Left ventricle myocardium inferior (tissue), 1 donor: ENCODE measurements at regions not wholly inside any gene's neighbourhood (a gene's known extent, or its start where the extent isn't known, plus 50 kb on each side); places are given as distances from the start of the nearest gene placed in this dataset.

Experiments
- DNase-seq: peaks from one replicate; pipeline ENCODE4 v3.0.0-alpha.2; 2020
- H3K27ac ChIP-seq: fragments of 200-600 bp; replicated peaks from 2 replicates; pipeline ENCODE4 v1.8.0; 2021
- H3K27me3 ChIP-seq: fragments of 200-600 bp; 2 replicates; pipeline ENCODE4 v1.8.0; 2021; ENCODE audit warnings: low read depth
- H3K36me3 ChIP-seq: fragments of 200-600 bp; 2 replicates; pipeline ENCODE4 v1.8.0; 2021
- H3K4me1 ChIP-seq: fragments of 200-600 bp; 2 replicates; pipeline ENCODE4 v1.8.0; 2021
- H3K4me3 ChIP-seq: fragments of 200-600 bp; 2 replicates; pipeline ENCODE4 v1.8.0; 2021; ENCODE audit warnings: mild to moderate bottlenecking, moderate library complexity
- H3K9me3 ChIP-seq: fragments of 200-600 bp; replicated peaks from 2 replicates; pipeline ENCODE4 v1.8.0; 2021
- intact Hi-C: fragments of 100-400 bp; cut with micrococcal nuclease; formaldehyde crosslinking; loops from one replicate; pipeline ENCODE4 v1.11.0; 2022
- TF ChIP-seq, protein P1 (sequence below): fragments of 200-600 bp; IDR thresholded peaks from 2 replicates; pipeline ENCODE4 v1.8.0; 2021; ENCODE audit warnings: antibody characterized with exemption, mild to moderate bottlenecking, borderline replicate concordance
- donor health status: DM: no; HTN: yes; CAD: no; lungs with severe emphysema.

DNA sequence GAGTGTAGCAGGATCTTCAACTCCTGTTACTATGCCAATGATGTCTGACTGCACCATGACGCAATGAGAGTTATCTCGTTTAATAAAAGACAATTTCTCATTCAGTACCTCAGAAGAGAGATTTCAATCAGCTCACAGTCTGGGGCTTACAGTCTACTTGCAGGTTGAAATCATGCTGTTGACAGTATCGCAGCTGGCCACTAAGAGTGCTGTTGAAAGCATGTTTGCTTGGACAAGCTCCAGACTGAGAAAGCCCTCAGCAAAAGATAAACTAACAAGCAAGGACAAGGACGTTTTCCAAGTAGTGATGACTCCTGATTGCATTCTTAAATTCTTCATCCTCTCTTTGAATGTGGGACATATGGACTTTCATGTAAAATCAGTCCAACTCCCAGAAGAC, 145.2 kb upstream of the SYT4 start:
- no peak for DNase-seq
- TF ChIP-seq, protein P1, sequence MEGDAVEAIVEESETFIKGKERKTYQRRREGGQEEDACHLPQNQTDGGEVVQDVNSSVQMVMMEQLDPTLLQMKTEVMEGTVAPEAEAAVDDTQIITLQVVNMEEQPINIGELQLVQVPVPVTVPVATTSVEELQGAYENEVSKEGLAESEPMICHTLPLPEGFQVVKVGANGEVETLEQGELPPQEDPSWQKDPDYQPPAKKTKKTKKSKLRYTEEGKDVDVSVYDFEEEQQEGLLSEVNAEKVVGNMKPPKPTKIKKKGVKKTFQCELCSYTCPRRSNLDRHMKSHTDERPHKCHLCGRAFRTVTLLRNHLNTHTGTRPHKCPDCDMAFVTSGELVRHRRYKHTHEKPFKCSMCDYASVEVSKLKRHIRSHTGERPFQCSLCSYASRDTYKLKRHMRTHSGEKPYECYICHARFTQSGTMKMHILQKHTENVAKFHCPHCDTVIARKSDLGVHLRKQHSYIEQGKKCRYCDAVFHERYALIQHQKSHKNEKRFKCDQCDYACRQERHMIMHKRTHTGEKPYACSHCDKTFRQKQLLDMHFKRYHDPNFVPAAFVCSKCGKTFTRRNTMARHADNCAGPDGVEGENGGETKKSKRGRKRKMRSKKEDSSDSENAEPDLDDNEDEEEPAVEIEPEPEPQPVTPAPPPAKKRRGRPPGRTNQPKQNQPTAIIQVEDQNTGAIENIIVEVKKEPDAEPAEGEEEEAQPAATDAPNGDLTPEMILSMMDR, result peak; percentile 43
- no peak overlapping the region for H3K4me3 ChIP-seq
- no peaks in the 10 kb centered on the region for H3K9me3 ChIP-seq
- H3K27me3 ChIP-seq, result peaks cover 46% of the 10 kb centered on the region
- H3K4me1 ChIP-seq, result no peaks in the 10 kb centered on the region
- no peak overlapping the region for H3K27ac ChIP-seq
- intact Hi-C loops, result no loop called here
- no peaks in the 10 kb centered on the region for H3K36me3 ChIP-seq

DNA sequence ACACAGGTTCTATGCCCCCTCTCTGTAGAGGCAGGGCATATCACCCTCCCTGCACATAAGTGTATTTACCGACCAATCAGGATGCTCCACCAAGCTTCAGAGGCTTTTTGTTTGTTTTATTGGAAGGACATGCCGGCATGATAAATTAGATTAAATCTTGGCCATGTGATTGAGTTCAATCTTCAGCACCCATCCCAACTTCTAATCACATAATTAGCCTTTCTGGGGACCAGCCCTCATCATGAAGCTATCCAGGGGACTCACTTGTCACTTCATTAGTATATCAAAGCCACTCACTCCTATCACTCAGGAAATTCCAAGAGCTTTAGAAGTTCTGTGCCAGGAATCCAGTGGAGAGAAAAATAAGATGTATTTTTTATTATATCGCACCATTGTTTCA, 158.6 kb upstream of the SYT4 start:
- intact Hi-C loops, result no loop called here
- no peak overlapping the region for H3K27ac ChIP-seq
- no peak for DNase-seq
- no peaks in the 10 kb centered on the region for H3K4me1 ChIP-seq
- H3K4me3 ChIP-seq, result no peak overlapping the region
- TF ChIP-seq, protein P1, result no peak
- H3K9me3 ChIP-seq, result peaks cover 27% of the 10 kb centered on the region
- no peaks in the 10 kb centered on the region for H3K36me3 ChIP-seq
- H3K27me3 ChIP-seq, result no peaks in the 10 kb centered on the region

DNA sequence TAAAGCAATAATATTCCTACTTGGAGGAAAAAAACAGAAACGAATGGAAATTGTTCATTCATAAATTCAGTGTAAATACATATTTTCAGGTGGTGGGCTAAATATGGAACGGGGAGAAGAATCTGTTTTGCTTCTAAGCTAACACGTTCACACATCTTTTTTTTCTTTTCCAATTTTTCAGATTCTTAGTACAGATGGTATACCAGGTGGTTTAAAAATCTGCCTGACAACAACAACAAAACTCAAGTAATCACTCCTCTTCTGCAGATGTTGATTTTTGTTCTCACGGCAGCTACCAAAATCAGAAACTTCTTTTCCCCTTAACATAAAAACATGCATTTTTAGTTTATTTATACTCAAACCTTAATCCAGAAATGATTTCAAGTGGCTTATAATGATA, 164.8 kb upstream of the SYT4 start:
- Histone ChIP-seq H3K9me3 (peaks cover 33% of the 10 kb centered on the region), H3K4me1 (no peaks in the 10 kb centered on the region), H3K27me3 (no peaks in the 10 kb centered on the region), H3K27ac (no peak overlapping the region), H3K36me3 (no peaks in the 10 kb centered on the region), H3K4me3 (no peak overlapping the region)
- intact Hi-C loops, result no loop called here
- TF ChIP-seq, protein P1, result no peak
- no peak for DNase-seq

DNA sequence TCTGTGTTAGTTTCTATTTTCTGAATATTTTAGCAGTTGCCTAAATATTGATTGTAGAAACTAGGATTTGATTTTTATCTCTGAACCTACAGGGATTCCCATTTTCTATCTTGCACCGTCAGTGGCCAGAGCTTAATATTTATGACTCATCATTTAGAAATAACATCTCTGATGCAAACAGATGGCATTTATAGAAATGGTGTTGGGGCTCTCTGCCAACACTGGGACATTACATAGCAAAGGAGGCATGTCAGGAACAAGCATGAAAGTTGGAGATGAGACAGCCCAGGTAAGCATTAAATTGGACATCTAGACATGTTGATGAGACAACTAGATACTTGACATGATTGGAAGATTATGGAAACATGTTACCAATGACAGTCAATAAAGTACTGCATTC, 165.3 kb upstream of the SYT4 start:
- Histone ChIP-seq H3K9me3 (peaks cover 33% of the 10 kb centered on the region), H3K27ac (no peak overlapping the region), H3K4me3 (no peak overlapping the region), H3K4me1 (no peaks in the 10 kb centered on the region), H3K27me3 (no peaks in the 10 kb centered on the region), H3K36me3 (no peaks in the 10 kb centered on the region)
- intact Hi-C loops, result no loop called here
- TF ChIP-seq, protein P1, result no peak
- no peak for DNase-seq

DNA sequence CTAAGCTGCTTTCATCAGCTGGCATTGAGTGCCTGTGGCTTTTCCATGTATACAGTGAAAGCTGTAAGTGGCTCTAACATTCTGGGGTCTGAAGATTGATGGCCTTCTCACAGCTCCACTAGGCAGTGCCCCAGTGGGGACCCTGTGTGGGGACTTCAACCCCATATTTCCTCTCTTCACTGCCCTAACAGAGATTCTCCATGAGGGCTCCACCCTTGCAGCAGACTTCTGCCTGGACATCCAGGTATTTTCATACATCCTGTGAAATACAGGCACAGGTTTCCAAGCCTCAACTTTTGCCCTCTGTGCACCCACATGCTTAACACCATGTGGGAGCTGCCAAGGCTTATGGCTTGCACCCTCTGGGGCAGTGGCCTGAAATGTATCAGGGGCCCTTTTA, 188.2 kb upstream of the SYT4 start:
- Histone ChIP-seq H3K4me1 (no peaks in the 10 kb centered on the region), H3K36me3 (no peaks in the 10 kb centered on the region), H3K27ac (no peak overlapping the region), H3K27me3 (no peaks in the 10 kb centered on the region), H3K4me3 (no peak overlapping the region), H3K9me3 (peaks cover 24% of the 10 kb centered on the region)
- TF ChIP-seq, protein P1, result no peak
- intact Hi-C loops, result no loop called here
- no peak for DNase-seq

DNA sequence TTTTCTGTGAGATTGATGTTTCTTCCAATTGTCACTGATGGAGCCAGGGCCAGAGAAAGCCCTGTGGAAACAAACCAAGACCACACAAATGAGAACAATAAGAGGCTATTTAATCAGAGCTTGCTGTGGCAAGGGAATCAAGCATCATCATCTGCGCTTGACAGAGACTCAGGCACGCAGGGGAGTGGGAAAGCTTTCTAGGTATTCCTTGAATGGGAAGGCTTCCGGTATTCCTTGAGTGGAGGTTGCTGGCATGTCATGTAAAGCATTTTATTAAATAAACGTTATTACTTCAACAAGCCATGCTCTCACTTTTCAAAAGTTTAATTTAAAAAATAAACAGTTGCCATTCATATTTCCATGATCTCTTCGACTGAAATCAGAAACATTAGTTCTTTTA, 194.6 kb upstream of the SYT4 start:
- H3K27me3 ChIP-seq, result no peaks in the 10 kb centered on the region
- no peak overlapping the region for H3K4me3 ChIP-seq
- intact Hi-C loops, result no loop called here
- H3K36me3 ChIP-seq, result no peaks in the 10 kb centered on the region
- TF ChIP-seq, protein P1, result no peak
- no peaks in the 10 kb centered on the region for H3K4me1 ChIP-seq
- DNase-seq, result no peak
- H3K9me3 ChIP-seq, result no peaks in the 10 kb centered on the region
- H3K27ac ChIP-seq, result no peak overlapping the region
